ENCODE measurements at regions not wholly inside any gene's neighbourhood (a gene's known extent, or its start where the extent isn't known, plus 50 kb on each side); places are given as distances from the start of the nearest gene placed in this dataset.
A peak's percentile ranks its signal among the peaks of the same experiment; 100 is the strongest.

- Histone ChIP-seq H3K27me3 (replicated peaks in 1 of 4; ENCODE audit: control extremely low read depth in 1 of 4, control insufficient read depth in 3 of 4, insufficient read depth in 4 of 4, low read length in 3 of 4) (no peaks in the 10 kb centered on the region), H4K20me1 (ENCODE audit: control insufficient read depth, insufficient read depth, low read length, poor library complexity, severe bottlenecking) (no peaks in the 10 kb centered on the region), H3K9me3 (ENCODE audit: control extremely low read depth in 1 of 3, control insufficient read depth in 2 of 3, insufficient read depth in 1 of 3, low read length in 2 of 3) (no peaks in the 10 kb centered on the region), H3K4me2 (replicated peaks; ENCODE audit: low read depth, low read length, poor library complexity, severe bottlenecking) (no peak overlapping the region), H3K27ac (ENCODE audit: low read length in 2 of 2) (no peak overlapping the region), H3K79me2 (ENCODE audit: control insufficient read depth, insufficient read depth, low read length) (no peaks in the 10 kb centered on the region), H3K4me3 (ENCODE audit: control extremely low read depth in 1 of 5, extremely low read depth in 1 of 5, insufficient read depth in 1 of 5, low read depth in 2 of 5, low read length in 4 of 5) (no peak overlapping the region), H3K36me3 (replicated peaks in 1 of 2; ENCODE audit: control extremely low read depth in 1 of 2, control insufficient read depth in 1 of 2, extremely low read depth in 1 of 2, insufficient read depth in 2 of 2, low read length in 1 of 2) (no peaks in the 10 kb centered on the region), H3K4me1 (ENCODE audit: control insufficient read depth in 2 of 2, insufficient read depth in 2 of 2, low read length in 2 of 2) (no peaks in the 10 kb centered on the region), H2AFZ (ENCODE audit: insufficient read depth, low read depth, low read length, poor library complexity, severe bottlenecking) (no peak overlapping the region), H3K9ac (ENCODE audit: low read length) (no peak overlapping the region)
- ATAC-seq (ENCODE audit: low read depth) (no peak), DNase-seq (no peak)
- Mint-ChIP-seq H3K27me3 (no peaks in the 10 kb centered on the region), H3K4me1 (peaks cover 3% of the 10 kb centered on the region), H3K27ac (no peak overlapping the region), H3K4me3 (no peak overlapping the region), H3K9me3 (ENCODE audit: insufficient read depth) (no peaks in the 10 kb centered on the region)
- POLR2A ChIA-PET = no interaction called here
- CTCF ChIA-PET = no interaction called here
- intact Hi-C loops (cut with micrococcal nuclease) = no loop called here
- TF ChIP-seq CTCF (IDR thresholded peaks at IDR 0.05) = no peak
- TF ChIP-seq EZH2 (IDR thresholded peaks at IDR 0.05; ENCODE audit: borderline replicate concordance, insufficient read depth, low read depth, low read length, poor library complexity, severe bottlenecking) = no peak
Measured at GRCh38 chr2:13240061-13240460, 523.3 kb downstream of the TRIB2 start.

- Histone ChIP-seq H3K36me3 (replicated peaks in 1 of 2; ENCODE audit: control extremely low read depth in 1 of 2, control insufficient read depth in 1 of 2, extremely low read depth in 1 of 2, insufficient read depth in 2 of 2, low read length in 1 of 2) (no peaks in the 10 kb centered on the region), H3K27ac (ENCODE audit: low read length in 2 of 2) (no peak overlapping the region), H3K79me2 (ENCODE audit: control insufficient read depth, insufficient read depth, low read length) (no peaks in the 10 kb centered on the region), H3K4me3 (ENCODE audit: control extremely low read depth in 1 of 5, extremely low read depth in 1 of 5, insufficient read depth in 1 of 5, low read depth in 2 of 5, low read length in 4 of 5) (no peak overlapping the region), H3K27me3 (replicated peaks in 1 of 4; ENCODE audit: control extremely low read depth in 1 of 4, control insufficient read depth in 3 of 4, insufficient read depth in 4 of 4, low read length in 3 of 4) (no peaks in the 10 kb centered on the region), H3K4me1 (ENCODE audit: control insufficient read depth in 2 of 2, insufficient read depth in 2 of 2, low read length in 2 of 2) (no peaks in the 10 kb centered on the region), H3K9ac (ENCODE audit: low read length) (no peak overlapping the region), H3K9me3 (ENCODE audit: control extremely low read depth in 1 of 3, control insufficient read depth in 2 of 3, insufficient read depth in 1 of 3, low read length in 2 of 3) (no peaks in the 10 kb centered on the region), H2AFZ (ENCODE audit: insufficient read depth, low read depth, low read length, poor library complexity, severe bottlenecking) (no peak overlapping the region), H3K4me2 (replicated peaks; ENCODE audit: low read depth, low read length, poor library complexity, severe bottlenecking) (no peak overlapping the region), H4K20me1 (ENCODE audit: control insufficient read depth, insufficient read depth, low read length, poor library complexity, severe bottlenecking) (no peaks in the 10 kb centered on the region)
- Mint-ChIP-seq H3K27me3 (no peaks in the 10 kb centered on the region), H3K4me1 (peaks cover 3% of the 10 kb centered on the region), H3K9me3 (ENCODE audit: insufficient read depth) (no peaks in the 10 kb centered on the region), H3K4me3 (peak overlapping the region; percentile 40), H3K27ac (no peak overlapping the region)
- WGBS (ENCODE audit: insufficient coverage) = 40% methylated on average over 1 of the region's 11 CpGs
- CTCF ChIA-PET = no interaction called here
- DNase-seq (no peak), ATAC-seq (ENCODE audit: low read depth) (no peak)
- TF ChIP-seq CTCF (IDR thresholded peaks at IDR 0.05) (no peak), EZH2 (IDR thresholded peaks at IDR 0.05; ENCODE audit: borderline replicate concordance, insufficient read depth, low read depth, low read length, poor library complexity, severe bottlenecking) (no peak)
- intact Hi-C loops (cut with micrococcal nuclease) = no loop called here
- POLR2A ChIA-PET = no interaction called here
Measured at GRCh38 chr2:13240789-13241487, 524.2 kb downstream of the TRIB2 start.

Data from B cell (primary cell).